Suprapubic skin (tissue), 4 donors: ENCODE measurements at regions not wholly inside any gene's neighbourhood (a gene's known extent, or its start where the extent isn't known, plus 50 kb on each side); places are given as distances from the start of the nearest gene placed in this dataset.

ENCODE experiments used
- CTCF ChIP-seq, 2 donors: fragments of 200-600 bp in 1 of 2; fragments of 450-650 bp in 1 of 2; sonication (generic) in 1 of 2; IDR thresholded peaks; one replicate each; pipeline ENCODE4 v1.5.1; 2016 to 2019; ENCODE audit warnings: antibody characterized with exemption in 2 of 2, mild to moderate bottlenecking in 1 of 2, moderate library complexity in 1 of 2
- EP300 ChIP-seq: sonication (generic); formaldehyde crosslinking; IDR thresholded peaks from one replicate; pipeline ENCODE4 v1.6.1; 2017; ENCODE audit warnings: antibody characterized with exemption
- POLR2A ChIP-seq, 2 donors: fragments of 450-650 bp; IDR thresholded peaks; one replicate each; pipeline ENCODE4 v1.6.1; 2017; ENCODE audit warnings: antibody characterized with exemption in 2 of 2, mild to moderate bottlenecking in 2 of 2, moderate library complexity in 2 of 2
- POLR2AphosphoS5 ChIP-seq, 3 donors: sonication (generic); formaldehyde crosslinking; IDR thresholded peaks; one replicate each; pipeline ENCODE4 v1.6.1; 2017; ENCODE audit warnings: antibody characterized with exemption in 3 of 3

DNA sequence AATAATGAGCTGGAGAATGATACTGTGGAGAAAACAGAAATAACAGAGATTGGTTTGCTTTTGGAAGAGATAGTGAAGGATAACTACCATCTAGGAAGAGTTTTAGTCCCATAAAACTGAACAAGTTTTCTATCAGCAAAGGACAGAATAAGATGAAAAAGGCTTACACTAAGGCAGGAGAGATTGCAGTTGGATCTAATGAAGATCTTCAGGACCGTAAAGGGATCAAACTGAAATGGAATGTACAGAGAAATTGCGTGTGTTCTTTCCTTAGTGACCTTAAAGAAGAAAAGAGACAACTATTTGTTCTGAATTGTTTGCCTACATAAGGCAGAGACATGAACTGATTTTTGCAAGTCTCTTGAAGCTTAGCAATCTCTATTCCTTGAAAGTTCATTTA is 191.7 kb upstream of the MTPN start:
- no peak for TF ChIP-seq CTCF (IDR thresholded peaks at IDR 0.05)
- no peak for TF ChIP-seq EP300
- TF ChIP-seq POLR2A (IDR thresholded peaks at IDR 0.05), result no peak
- TF ChIP-seq POLR2AphosphoS5 (IDR thresholded peaks at IDR 0.05), result no peak
